Prostate gland (tissue), 2 donors: ENCODE measurements at regions not wholly inside any gene's neighbourhood (a gene's known extent, or its start where the extent isn't known, plus 50 kb on each side); places are given as distances from the start of the nearest gene placed in this dataset.

ENCODE experiments used
- DNase-seq: peaks from one replicate; pipeline ENCODE4 v3.0.0-alpha.2; 2019; ENCODE audit warnings: low spot score
- H3K27ac ChIP-seq, 2 donors: fragments of 200-600 bp; sonication (generic); 2 replicates each; pipeline ENCODE4 v1.5.1; 2017 to 2019
- H3K27me3 ChIP-seq: fragments of 200-600 bp; sonication (generic); replicated peaks from 2 replicates; pipeline ENCODE4 v1.5.1; 2019; ENCODE audit not compliant: insufficient read depth
- H3K36me3 ChIP-seq, 2 donors: fragments of 200-600 bp; sonication (generic); 1 replicate in 1 of 2; 2 replicates in 1 of 2; pipeline versions ENCODE4 v1.5.1 to v1.8.1; 2017 to 2019
- H3K4me1 ChIP-seq: fragments of 200-600 bp; sonication (generic); replicated peaks from 2 replicates; pipeline ENCODE4 v1.5.1; 2019
- H3K4me3 ChIP-seq, 2 donors: fragments of 200-600 bp; sonication (generic); 2 replicates each; pipeline ENCODE4 v1.5.1; 2017 to 2019
- H3K9me3 ChIP-seq: fragments of 200-600 bp; sonication (generic); 2 replicates; pipeline ENCODE4 v1.5.1; 2017
- CTCF ChIP-seq, 4 experiments: fragments of 200-600 bp in 2 of 4; fragments of 450-650 bp in 2 of 4; sonication (generic) in 2 of 4; IDR thresholded peaks; 1 replicate in 3 of 4; 2 replicates in 1 of 4; pipeline ENCODE4 v1.5.1; 2016 to 2019; ENCODE audit warnings: antibody characterized with exemption in 4 of 4, mild to moderate bottlenecking in 2 of 4, moderate library complexity in 2 of 4
- POLR2A ChIP-seq: fragments of 450-650 bp; IDR thresholded peaks from one replicate; pipeline ENCODE4 v1.6.1; 2016; ENCODE audit warnings: antibody characterized with exemption, mild to moderate bottlenecking
- POLR2AphosphoS5 ChIP-seq: sonication (generic); formaldehyde crosslinking; IDR thresholded peaks from one replicate; pipeline ENCODE4 v1.6.1; 2017; ENCODE audit warnings: antibody characterized with exemption
- WGBS: methylation state at CpG from one replicate; pipeline ENCODE4 v1.1.5; 2018; 5-methylcytosine and 5-hydroxymethylcytosine counted together
- intact Hi-C: fragments of 100-400 bp; cut with DNase I; formaldehyde crosslinking; loops from one replicate; pipeline ENCODE4 v1.14.2; 2022

DNA sequence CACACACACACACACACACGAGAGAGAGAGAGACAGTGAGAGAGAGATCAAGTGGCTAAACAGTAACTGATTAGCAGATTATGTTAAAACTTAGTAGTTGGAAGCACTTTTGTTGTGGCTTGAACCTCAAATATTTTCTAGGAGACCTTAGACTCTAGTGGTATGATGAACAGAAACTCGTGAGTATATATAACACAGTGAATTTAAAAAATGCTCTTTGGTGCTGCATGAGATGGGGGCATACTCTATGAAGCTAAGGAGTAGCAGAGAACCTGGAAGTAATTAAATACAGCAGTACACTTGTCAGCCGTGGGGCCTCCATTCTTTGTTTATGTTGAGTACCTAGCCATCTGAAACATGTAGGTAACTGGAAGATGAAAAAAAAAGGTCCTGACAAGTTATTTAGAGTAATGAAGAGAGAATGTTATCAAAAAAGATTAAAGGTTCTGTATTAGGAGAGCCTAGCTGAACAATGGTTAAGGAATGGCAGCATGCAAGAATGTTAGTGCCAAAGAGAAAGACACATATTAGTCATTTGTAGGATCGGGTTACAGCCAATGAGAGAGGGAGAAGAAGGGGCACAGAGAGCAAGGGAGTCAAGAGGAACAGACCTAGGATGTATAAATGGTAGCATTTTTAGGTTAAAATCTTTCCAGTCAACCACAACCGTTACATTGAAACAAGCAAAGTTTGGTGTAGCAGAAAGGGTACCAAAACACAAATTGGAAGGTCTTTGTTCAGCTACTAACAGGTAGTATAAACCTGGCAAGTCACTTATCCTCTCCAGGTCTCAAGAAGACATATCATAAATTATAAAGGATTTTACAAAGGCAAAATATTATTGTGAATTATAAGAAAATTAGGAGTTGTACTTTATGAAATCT lies 316.7 kb upstream of the DIPK2B start:
- H3K36me3 ChIP-seq: no peaks in the 10 kb centered on the region
- H3K4me1 ChIP-seq: no peaks in the 10 kb centered on the region
- DNase-seq: no peak
- no peak for TF ChIP-seq CTCF (IDR thresholded peaks at IDR 0.05)
- TF ChIP-seq POLR2A: no peak
- no peak for TF ChIP-seq POLR2AphosphoS5
- no peak overlapping the region for H3K27ac ChIP-seq
- WGBS: 65% methylated on average over 5 of the region's 5 CpGs
- intact Hi-C loops: loop anchor here (10.0 kb wide), 3 partner anchors 107 to 327 kb away; no protein-coding TSS in a partner anchor
- no peak overlapping the region for H3K4me3 ChIP-seq
- no peaks in the 10 kb centered on the region for H3K9me3 ChIP-seq
- no peaks in the 10 kb centered on the region for H3K27me3 ChIP-seq

DNA sequence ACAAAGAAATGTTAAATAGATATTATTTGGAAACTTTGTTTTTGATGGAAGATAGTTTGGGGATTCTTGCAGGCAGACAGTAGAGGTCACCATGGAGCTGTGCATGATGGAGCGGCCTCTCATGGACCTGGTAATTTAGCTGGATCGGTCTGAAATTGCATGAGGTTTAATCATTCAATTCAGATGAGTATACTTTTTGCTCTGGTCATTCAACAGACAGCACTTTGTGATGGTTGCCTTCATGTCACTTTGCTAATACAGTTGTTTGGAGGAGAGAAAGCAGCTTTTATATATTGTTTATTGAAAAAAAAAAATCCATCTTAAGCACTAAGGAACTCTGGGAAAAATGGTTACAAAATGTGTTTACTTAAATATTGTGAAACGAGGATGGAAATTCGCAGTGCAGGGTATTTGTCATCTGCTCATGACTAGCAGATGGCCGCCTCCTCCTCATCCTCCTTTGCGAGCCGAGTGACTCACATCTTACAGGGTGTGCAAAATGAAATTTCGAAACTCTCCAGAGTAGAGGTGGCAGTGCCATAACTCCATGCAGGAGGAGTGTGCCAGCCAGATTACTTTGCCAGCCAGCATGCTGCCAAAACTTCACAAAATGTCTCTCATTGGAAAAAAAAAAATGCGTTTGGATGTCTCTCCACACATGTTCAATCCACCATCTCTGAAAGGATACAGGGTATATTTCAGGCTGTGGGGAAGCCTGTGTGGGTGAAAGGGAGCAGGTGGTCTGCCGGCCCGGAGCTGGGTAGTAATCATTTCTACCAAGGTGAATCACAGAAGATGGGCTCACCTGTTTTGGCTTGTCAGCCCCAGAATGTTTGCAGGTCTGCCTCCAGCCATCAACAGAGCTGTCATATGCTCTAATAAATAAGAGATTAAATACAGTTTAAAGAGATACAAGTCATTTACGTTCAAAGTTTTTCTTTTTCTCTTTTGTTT lies 314.9 kb upstream of the DIPK2B start:
- Histone ChIP-seq H3K27ac (peak overlapping the region in 1 of 2 donors; percentile 45), H3K36me3 (no peaks in the 10 kb centered on the region), H3K4me1 (no peaks in the 10 kb centered on the region), H3K9me3 (no peaks in the 10 kb centered on the region), H3K27me3 (no peaks in the 10 kb centered on the region), H3K4me3 (no peak overlapping the region)
- TF ChIP-seq POLR2A (no peak), CTCF (IDR thresholded peaks at IDR 0.05) (peak in 3 of 4 experiments; percentile 18 to 50 (median 46)), POLR2AphosphoS5 (peak; percentile 65)
- WGBS: 11% methylated on average over 12 of the region's 12 CpGs
- intact Hi-C loops: loop anchor here (10.0 kb wide), 3 partner anchors 109 to 329 kb away; no protein-coding TSS in a partner anchor
- peak; percentile 58 for DNase-seq

DNA sequence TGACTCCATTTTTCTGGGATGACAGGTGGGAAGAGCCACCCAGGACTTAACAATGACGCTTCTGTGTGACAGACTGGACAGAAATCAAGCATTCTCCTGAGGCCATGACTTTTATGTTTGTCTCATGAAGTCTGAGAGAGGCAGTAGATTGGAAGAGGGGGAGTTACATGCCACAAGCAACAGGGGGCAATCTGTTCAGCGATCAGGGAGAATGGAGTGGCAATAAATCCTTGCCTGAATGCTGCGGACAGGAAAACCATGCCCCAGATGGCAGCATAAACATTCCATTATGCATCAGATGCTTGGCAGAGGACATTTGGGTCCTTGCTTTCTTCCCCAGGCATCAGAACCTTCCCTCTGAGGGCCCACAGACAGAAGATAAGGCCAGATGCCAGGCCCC lies 312.4 kb upstream of the DIPK2B start:
- DNase-seq: no peak
- intact Hi-C loops: loop anchor here (5.0 to 10.0 kb wide), 4 partner anchors 112 to 332 kb away; no protein-coding TSS in a partner anchor
- H3K27ac ChIP-seq: no peak overlapping the region

GRCh38 chrX:45508454-45508853 lies 307.8 kb upstream of the DIPK2B start:
- no peak for TF ChIP-seq POLR2AphosphoS5
- no peak for TF ChIP-seq POLR2A
- TF ChIP-seq CTCF (IDR thresholded peaks at IDR 0.05): no peak
- Histone ChIP-seq H3K36me3 (no peaks in the 10 kb centered on the region), H3K9me3 (no peaks in the 10 kb centered on the region), H3K27ac (no peak overlapping the region), H3K4me1 (no peaks in the 10 kb centered on the region), H3K27me3 (no peaks in the 10 kb centered on the region), H3K4me3 (no peak overlapping the region)
- intact Hi-C loops: loop anchor here (5.0 kb wide), 1 partner anchor 61 kb away; no protein-coding TSS in a partner anchor
- no peak for DNase-seq
- WGBS: 81% methylated on average over 2 of the region's 2 CpGs

More for the DNA sequence above, 312.4 kb upstream of the DIPK2B start:
- Histone ChIP-seq H3K36me3 (no peaks in the 10 kb centered on the region), H3K9me3 (no peaks in the 10 kb centered on the region), H3K27me3 (no peaks in the 10 kb centered on the region), H3K4me1 (no peaks in the 10 kb centered on the region), H3K4me3 (no peak overlapping the region)
- no peak for TF ChIP-seq POLR2AphosphoS5
- no peak for TF ChIP-seq POLR2A
- TF ChIP-seq CTCF (IDR thresholded peaks at IDR 0.05): no peak
- 73% methylated on average over 3 of the region's 3 CpGs for WGBS
